HG02642 (cell line): ENCODE measurements at regions not wholly inside any gene's neighbourhood (a gene's known extent, or its start where the extent isn't known, plus 50 kb on each side); places are given as distances from the start of the nearest gene placed in this dataset.
"Not testable (repeated sequence)": the region's sequence is repeated elsewhere in the genome, so short reads cannot be mapped to it uniquely, and the experiment has no call there.

Experiments
- ATAC-seq: cut with Tn5 transposase; IDR thresholded peaks from one replicate; pipeline ENCODE4 v1.9.1; 2021; ENCODE audit warnings: mild to moderate bottlenecking; ENCODE audit not compliant: unreplicated experiment, poor library complexity

- ATAC-seq: no peak
Measured at GRCh38 chr9:15047028-15047551, 136.9 kb upstream of the FREM1 start.

- ATAC-seq: no peak
Measured at GRCh38 chr9:15033316-15033715, 123.1 kb upstream of the FREM1 start.

- ATAC-seq: no peak
Measured at GRCh38 chr9:15032860-15033259, 122.6 kb upstream of the FREM1 start.

- ATAC-seq: no peak
Measured at GRCh38 chr9:15021146-15021545, 110.9 kb upstream of the FREM1 start.

GRCh38 chr9:15018096-15018637, 107.9 kb upstream of the FREM1 start:
- no peak for ATAC-seq

GRCh38 chr9:15010581-15010980, 100.4 kb upstream of the FREM1 start:
- ATAC-seq: no peak

GRCh38 chr9:15007698-15008097, 97.5 kb upstream of the FREM1 start:
- ATAC-seq: no peak

GRCh38 chr9:14994738-14995137, 84.5 kb upstream of the FREM1 start:
- ATAC-seq: no peak

- no peak for ATAC-seq
Measured at GRCh38 chr9:14993901-14994554, 83.8 kb upstream of the FREM1 start.

GRCh38 chr9:14993061-14993800, 83.0 kb upstream of the FREM1 start:
- ATAC-seq: peak; percentile 76

- ATAC-seq: peak; percentile 4
Measured at GRCh38 chr9:14992516-14992915, 82.3 kb upstream of the FREM1 start.

- no peak for ATAC-seq
Measured at GRCh38 chr9:14992081-14992480, 81.9 kb upstream of the FREM1 start.

- not testable (repeated sequence) for ATAC-seq
Measured at GRCh38 chr9:14990647-14991046, 80.4 kb upstream of the FREM1 start.

GRCh38 chr9:14989811-14990210, 79.6 kb upstream of the FREM1 start:
- ATAC-seq: no peak

- not testable (repeated sequence) for ATAC-seq
Measured at GRCh38 chr9:14989336-14989735, 79.1 kb upstream of the FREM1 start.

GRCh38 chr9:14987858-14988257, 77.6 kb upstream of the FREM1 start:
- ATAC-seq: no peak

- ATAC-seq: no peak
Measured at GRCh38 chr9:14985419-14985818, 75.2 kb upstream of the FREM1 start.

- ATAC-seq: no peak
Measured at GRCh38 chr9:14983599-14983998, 73.4 kb upstream of the FREM1 start.

- ATAC-seq: no peak
Measured at GRCh38 chr9:14981291-14981950, 71.2 kb upstream of the FREM1 start.

- ATAC-seq: no peak
Measured at GRCh38 chr9:14978022-14979000, 68.1 kb upstream of the FREM1 start.
